GM18867 (cell line): ENCODE measurements at regions not wholly inside any gene's neighbourhood (a gene's known extent, or its start where the extent isn't known, plus 50 kb on each side); places are given as distances from the start of the nearest gene placed in this dataset.

Experiments used
- ATAC-seq: cut with Tn5 transposase; IDR thresholded peaks from one replicate; pipeline ENCODE4 v1.9.1; 2021; ENCODE audit warnings: mild to moderate bottlenecking, moderate library complexity; ENCODE audit not compliant: unreplicated experiment

DNA sequence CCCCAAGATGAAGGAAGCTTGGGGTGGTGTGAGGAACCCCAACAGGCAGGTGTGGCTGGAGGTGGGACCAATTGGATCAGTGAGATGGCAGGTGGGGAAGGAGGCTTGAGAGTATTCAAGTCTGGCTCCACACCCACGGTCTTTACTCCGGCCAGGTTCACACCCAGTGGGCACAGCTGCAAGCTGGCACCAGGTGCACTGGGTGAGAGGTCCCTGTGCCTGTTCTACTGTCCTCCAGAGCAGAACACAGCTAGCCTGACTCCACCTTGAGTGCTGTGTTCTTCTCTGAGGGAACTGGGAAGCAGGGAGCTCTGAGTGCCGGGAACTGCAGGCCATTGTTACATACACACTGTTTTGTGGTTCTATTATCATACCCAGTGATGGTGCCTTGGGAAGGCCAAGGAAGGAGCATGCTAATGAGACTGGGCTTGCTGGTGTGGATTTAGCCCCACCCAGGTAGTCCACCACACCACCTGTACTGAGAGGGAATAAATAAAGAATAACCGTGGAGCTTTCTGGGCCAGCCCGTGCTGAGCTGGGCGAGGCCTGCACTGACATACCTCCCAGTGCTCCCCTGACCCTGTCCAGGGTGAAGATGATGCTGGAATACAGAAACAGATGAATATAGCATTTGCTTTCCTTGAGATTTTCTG, 93.4 kb downstream of the ABHD5 start:
- no peak for ATAC-seq

DNA sequence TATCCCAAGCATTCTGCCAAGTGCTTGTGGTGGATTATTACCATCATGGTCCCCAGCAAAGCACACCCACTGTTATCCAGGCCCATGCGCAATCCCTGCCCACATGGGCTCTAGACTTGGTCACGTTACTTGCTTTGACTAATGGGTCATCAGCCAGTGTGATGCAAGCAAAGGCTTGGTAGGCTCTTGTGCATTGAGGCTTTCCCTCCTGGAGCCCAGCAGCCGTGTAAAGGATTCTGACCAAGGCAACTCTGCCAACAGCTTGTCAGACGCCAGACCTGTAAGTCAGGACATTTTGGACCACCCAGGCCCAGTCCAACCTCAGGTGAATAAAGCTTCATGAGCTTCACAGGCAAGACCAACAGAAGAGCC, 93.9 kb downstream of the ABHD5 start:
- no peak for ATAC-seq

DNA sequence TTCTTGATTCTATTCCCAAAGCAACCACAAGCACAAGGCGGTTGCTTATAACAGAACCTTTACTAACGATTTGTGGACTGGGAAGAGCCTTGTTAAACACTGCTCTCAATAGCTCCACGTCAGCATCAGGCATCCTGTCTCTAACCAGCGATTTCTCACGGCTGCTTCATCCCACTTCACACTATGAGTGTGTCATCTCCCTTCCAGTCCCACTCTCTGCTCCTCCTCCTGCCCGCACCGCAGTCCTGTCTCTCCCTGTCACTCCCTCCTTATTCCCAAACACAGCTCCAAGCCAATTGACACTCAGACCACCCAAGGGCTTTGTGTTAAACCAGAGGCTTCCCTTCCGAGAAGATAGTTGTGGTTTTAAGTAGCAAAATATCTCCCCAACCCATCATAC, 94.8 kb downstream of the ABHD5 start:
- no peak for ATAC-seq

DNA sequence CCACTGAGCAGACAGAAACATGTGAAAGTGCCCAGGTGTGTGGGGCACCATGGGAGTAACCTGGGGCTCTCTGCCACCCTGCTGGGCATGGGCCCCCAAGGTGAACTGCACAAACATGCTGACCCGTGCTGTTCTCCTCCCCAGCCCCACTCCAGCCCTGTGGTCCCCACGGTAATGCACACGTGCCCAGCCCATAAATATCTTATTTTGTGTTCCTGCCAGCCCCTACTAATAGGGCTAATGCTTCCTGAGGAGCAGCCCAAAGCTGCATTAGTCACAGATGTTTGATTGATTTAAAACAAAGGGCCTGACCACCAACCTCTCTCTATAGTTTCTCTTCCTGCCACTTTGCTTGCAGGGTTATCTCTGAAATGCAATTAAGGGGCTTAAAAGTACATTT, 95.4 kb downstream of the ABHD5 start:
- ATAC-seq = no peak

DNA sequence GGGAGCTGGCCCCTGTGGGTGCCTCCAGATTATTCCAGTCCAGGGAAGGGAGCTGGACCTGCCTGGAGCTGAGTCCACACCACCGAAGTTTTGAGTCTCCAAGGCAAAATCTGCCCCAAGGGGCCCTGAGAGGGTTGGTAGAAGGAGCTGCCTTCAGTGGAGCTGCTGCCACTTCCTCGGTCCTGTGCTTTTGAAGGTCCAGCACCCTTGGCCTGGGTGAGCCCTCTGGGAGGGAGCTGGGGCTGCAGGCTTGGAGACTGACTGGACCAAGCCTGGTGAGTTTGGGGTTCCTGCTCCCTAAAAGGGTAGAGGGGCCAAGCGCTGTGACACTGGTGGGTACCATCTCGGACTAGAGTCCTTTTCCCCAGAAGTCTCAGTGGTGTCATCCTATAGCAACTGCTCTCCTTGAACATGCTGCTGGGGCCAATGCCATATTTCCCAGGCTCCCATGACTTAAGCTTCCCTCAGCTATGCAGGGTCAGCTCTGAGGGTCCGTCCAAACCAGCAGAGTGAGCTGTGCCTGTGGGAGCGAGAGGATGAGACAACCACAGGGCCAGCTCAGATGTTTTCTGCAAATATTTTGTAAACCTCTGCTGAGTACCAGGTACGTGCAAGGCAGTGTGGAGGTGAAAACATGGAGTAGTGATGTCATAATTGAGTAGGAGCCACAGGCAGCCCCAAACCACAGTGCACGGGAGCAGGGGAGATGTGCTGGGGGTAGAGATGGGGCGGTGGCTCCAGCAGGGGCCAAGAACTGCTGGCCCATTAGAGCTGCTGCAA, 96.0 kb downstream of the ABHD5 start:
- no peak for ATAC-seq

DNA sequence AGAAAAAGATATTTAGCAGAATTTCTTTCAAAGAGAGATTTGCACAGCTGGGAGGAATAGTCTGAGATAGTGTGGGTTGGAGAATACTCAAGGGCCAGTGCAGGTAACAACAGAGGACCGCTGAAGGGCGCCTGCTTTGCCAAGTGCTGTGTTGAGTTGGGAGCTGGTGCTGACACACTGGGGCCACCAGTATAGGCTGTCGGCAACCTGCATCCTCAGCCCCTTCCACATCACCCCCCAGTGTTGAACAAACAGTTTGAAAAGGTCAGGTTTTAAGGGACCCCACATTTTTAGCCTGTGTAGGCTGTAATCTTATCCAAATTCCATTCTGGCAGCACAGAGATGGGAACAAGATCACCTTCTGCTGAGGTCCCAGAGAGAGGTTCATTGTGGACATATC, 96.6 kb downstream of the ABHD5 start:
- no peak for ATAC-seq

DNA sequence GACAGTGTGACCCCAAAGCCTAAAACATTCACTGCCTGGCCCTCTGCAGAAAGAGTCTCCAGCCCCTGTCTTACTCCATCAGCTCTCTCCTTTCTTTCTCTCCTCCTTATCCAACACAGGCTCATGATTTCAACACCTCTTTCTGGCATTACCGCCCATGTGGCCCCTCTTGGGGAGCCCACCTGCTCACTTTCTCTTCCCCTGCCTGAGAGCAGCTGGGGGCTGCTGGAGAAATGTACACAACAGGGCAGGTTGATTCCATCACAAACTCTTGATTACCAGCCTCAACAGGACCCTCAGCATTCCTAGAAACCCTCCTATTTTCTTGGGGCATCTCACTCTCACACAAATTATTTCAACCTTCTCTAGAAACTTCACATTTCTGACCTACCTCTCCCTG, 98.3 kb downstream of the ABHD5 start:
- no peak for ATAC-seq

DNA sequence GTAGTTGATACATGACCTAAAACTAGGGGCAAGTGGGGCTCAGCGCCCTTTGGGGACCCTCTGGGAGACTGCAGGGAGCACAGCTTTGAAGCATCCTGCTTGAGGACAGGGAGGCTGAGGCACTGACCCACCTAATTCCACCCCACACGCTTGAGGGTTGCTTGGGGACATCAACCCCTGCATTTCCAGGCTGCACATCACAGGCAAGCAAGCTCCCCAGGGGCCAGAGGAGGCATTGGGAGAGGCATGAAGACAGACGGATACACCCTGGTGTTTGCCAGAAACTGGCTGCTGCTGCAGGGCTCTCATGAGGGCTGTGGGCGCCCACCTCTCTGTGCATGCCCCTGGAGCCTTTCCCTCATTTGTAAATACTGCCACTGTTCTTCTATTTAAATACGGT, 99.3 kb downstream of the ABHD5 start:
- no peak for ATAC-seq

DNA sequence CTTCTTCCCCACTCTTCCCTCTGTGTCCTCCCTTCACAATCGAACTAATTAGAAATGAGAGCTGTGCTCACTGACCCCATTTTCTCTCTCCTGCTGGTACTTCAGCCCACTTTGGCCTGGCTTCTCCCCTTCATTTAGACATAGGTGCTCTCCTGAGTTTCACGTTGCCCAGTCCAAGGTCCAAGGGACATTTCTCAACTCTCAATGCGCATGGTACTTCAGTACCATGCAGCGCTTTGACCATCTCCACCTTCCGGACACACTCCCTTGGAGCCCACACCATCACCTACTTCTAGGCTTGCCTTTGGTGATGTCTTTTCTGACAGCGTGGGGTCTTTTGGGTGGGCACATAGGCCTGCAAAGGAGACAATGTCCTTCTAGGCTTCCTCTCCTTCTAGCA, 99.7 kb downstream of the ABHD5 start:
- ATAC-seq = no peak

DNA sequence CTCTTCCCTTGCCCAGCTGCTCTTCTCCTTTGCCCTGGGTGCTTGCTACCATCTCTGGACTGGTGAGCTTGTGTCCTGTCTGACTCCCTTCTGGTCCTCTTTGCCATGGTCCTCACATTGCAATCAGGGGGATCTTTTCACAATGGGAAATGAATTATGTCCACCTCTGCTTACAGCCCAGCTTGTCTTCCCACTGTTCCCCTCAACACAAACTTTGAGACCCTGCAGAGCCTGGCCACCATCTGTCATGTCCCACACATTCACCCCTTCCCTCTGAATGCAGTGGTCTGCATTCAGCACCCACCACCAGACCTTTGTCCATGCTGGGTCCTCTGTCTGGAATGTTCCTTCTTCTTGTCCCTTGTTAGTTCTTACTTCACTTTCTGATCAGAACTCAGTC, 100.5 kb downstream of the ABHD5 start:
- no peak for ATAC-seq

DNA sequence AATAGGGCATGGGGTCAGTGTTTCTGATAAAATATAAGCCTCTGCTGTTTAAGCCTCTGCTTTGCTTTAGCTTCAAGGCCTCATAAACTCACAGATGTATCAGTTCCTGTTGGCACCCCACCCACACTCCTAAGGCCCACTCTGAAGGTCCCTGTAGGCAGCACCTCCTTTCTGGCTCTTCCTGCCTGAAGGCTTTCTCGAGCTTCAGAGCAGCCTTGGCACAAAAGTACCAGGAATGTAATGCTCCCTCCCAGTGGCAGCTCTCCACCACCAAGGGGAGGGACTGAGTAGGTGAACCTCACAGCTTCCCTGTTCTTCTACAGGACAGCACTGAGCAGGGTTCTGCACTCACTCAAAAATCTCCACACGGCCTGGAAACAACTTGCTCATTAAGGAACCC, 102.2 kb downstream of the ABHD5 start:
- ATAC-seq = no peak

DNA sequence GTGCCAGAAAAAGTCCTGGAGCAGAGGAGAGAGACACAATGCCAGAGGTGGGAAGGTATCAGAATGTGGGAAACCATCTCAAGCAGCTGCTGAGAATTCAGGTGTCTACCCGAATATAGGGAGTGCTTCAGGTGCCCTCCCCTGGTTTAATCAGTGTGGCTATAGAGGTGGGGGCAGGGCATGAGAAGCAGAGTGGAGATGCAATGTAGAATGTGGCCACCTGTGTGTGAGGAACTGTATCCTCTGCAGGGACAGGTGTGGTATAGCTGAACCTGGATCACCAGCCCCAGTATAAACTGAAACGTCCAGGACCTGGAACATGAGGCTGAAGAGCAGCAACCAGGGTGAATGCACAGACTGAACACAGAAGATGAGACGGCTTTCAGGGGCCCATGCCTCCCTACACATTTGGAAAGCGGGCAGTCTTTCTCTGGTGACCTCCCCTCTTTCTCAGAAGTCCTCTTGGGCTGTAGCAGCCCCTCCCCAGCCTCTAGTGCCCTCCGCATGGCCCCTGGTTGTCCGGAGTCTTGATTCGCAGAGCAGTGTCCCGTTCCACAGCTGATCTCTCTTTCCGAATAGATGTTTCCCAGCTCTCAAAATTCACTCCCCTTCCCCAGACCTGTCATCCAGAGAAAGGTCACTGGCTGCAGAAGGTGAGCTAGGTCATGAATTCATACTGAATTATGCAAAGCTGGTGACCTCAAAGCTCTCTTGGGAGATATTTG, 103.1 kb downstream of the ABHD5 start:
- no peak for ATAC-seq

DNA sequence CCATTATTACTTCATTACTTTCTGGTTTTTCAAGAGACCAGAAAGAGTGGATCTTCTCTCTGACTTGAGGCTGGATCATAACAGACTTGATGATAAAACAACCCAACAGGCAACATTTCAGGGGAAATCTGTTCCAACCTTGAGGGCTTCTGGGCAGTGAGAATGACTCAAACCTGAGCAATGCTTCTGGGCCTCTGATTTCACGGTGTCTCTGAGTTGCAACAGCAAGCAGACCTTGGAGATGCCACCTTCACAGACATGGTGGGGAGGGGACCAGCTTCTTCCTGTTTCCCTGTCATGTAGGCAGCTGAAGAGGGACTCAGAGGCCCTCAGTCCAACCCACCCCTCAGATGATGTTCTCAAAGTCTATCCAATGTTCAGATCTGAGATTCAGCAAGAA, 104.0 kb downstream of the ABHD5 start:
- no peak for ATAC-seq

DNA sequence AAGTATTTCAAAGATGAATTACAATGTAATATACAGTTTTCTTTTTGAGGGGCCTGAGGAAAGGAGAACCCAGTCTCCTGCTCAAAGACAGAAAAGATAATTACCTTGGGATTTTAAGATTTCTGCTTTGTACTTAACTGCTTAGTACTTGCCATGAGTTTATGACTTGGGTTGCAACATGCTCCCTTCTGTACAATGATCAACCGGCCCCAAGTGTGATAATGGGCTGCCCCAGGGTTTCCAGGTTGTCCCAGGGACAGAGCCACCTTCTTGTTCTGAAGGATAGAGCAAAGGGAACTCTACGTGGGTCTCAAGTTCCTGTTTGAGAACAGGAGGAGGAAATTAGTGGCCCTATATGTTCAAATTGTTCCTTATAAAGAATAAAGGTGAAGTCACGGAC, 104.8 kb downstream of the ABHD5 start:
- ATAC-seq = no peak

DNA sequence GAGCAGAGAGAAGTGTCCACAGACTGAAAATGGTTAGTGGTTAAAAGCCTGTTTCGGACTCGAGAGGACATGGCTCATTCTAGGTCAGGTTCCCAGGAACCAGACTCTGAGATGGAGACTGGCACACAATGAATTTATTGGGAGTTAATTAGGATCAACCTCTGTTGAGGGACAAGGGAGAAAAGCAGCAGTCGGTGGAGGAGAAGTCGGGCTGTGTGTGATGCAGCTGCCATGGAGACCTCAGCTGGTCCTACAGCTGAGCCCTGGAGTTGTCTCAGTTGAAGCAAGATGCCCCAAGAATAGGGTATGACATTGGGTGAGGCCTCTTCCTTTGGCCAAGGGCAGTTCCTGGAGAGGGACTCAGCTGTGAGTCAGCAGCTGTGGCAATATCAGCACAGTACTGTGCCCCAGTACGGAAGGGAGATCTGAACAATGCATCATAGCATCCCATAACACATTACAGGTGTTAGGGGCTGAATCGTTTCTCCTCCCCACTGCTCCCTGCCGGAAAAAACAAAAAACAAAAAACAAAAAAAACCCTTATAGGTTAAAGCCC, 105.4 kb downstream of the ABHD5 start:
- ATAC-seq = no peak

DNA sequence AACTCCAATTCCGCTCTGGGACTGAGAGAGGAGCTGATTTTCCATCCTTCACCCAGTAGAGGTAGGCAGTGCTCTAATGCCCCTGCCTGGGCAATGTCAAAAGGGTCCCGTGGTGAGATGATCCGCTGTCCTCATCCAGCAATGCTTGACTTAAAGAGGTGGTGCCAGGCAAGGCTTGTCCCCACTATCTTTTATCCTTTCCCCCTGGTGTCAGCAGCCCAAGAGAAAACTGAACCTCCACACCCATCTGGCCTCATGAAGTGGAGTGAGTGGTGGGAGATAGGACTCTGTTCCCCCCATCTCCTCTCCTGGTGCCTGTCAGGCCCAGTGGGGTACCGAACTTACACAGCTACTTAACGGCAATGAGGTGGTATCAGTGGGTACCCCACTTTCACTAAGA, 107.1 kb downstream of the ABHD5 start:
- ATAC-seq = no peak

DNA sequence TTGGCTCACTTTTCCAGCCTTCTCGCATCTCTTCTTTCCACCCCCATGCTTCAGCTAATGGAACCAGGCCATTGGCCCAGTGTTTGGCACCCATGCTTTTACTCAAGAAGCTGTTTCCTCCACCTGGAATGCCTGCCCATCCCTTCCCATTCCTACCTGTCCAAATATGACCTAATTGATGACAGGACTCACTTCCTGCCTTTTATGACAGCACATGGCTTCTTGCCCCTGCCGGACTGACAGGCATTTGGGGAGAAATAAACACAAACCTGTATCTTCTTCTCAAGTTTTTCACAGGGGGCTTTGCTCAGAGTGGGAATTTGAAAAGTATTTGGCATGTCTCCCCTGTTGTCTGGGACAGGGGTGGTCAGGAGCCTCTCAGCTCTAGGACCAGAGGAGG, 120.1 kb downstream of the ABHD5 start:
- ATAC-seq = no peak

DNA sequence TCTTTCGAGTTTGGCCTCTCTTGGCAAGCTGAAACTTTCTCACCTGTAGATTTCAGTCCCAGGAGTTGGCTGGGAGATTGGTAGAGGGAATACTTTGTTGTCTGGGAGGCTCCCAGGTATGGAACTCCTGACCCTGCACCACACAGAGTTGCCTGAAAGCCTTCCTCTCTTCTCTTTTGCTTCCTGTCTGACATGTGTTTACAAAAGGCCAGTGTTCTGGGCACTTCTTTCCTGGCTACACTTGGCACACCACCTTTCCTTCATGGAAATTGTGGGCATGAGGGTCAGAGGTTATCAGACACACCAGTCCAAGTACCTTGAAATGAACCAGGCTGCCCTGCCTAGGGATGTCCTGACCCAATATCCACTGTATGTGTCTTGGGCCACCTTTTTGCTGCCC, 123.7 kb downstream of the ABHD5 start:
- ATAC-seq = no peak

DNA sequence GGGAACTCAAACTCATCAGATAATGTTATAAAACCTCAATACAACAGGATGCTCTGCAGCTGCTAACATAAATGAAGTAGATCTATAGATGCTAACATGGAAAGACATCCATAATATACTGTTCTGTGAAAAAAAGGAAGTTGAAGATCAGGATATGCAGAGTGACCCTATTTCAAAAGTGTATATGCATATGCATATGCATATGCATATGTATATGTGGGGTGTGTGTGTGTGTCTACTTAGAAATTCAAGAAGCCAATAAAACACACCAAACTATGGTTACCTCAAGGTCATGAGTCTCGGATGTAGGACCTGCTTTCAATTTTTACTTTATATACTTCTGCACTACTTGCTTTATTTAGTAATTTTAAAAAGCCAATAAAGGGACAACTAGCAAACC, 125.6 kb downstream of the ABHD5 start:
- ATAC-seq = no peak

DNA sequence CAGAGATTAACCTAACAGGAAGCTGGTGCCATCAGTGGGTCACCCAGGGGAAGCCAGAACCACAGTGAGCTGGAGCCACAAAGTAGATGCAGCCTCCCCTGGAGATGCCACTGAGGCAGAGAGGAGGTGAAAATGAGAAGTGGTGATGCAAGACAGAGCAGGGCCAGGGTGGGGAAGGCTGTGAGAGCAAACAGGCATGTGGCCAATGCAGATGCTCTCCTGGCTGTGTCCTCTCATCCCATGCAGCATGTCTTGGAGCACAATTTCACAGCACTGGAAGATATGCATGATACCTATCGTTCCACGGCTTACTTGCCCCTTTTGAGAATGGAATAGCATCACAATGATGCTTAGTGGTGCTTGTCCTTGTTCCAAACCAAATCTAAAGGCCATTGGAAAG, 126.3 kb downstream of the ABHD5 start:
- no peak for ATAC-seq

DNA sequence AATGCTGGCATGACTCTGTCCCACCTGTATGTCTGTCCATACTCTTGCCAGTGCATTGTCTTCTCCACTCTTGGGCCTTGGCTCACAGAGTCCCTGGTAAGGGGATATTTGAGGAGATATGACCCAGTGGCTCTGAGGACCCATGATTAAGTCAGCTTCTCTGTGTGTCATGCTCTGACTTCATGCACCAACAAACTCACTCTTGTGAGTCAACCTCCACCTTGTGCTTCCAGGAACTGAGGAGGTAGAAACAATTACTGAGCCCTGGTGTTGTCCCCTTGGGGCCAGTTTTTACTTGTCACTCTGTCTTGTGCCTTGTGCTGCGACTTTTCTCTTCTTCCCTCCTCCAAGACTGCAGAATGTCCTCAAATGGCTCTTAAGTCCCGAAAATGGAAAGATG, 127.1 kb downstream of the ABHD5 start:
- no peak for ATAC-seq

DNA sequence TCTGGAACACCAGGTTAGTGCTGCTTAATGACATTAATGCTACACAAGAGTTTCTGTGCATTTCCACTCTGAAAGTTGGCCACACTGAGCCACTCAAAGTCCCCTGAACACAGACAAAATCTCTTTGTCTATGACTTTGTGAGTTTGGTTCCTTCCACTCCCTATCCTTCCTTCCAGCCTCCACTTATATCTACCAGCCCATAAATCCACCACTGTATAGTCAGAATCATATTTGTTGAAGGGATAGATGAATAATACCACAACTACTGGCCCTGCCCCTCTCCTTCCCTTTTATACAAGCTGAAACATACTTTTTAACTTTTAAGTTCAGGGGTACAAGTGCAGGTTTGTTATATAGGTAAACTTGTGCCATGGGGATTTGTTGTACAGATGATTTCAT, 127.5 kb downstream of the ABHD5 start:
- no peak for ATAC-seq
